ENCODE measurements at regions not wholly inside any gene's neighbourhood (a gene's known extent, or its start where the extent isn't known, plus 50 kb on each side); places are given as distances from the start of the nearest gene placed in this dataset.

GRCh38 chr19:30117636-30118145 lies 175.7 kb downstream of the URI1 start:
- no peak for DNase-seq (ENCODE audit: low read depth)
- H3K27me3 ChIP-seq (replicated peaks; ENCODE audit: control insufficient read depth, insufficient read depth, low read length), result peaks cover 13% of the 10 kb centered on the region
- no peaks in the 10 kb centered on the region for H3K9me3 ChIP-seq (ENCODE audit: control insufficient read depth, low read length)
- no peaks in the 10 kb centered on the region for H3K36me3 ChIP-seq (ENCODE audit: control insufficient read depth, insufficient read depth, low read length, severe bottlenecking)
- H3K4me3 ChIP-seq (ENCODE audit: low read length), result no peak overlapping the region
- no peaks in the 10 kb centered on the region for H3K4me1 ChIP-seq (ENCODE audit: control insufficient read depth, insufficient read depth, low read length)
- no peak overlapping the region for H3K9ac ChIP-seq (ENCODE audit: low read length)

- Histone ChIP-seq H3K9me3 (ENCODE audit: control insufficient read depth, low read length) (no peaks in the 10 kb centered on the region), H3K36me3 (ENCODE audit: control insufficient read depth, insufficient read depth, low read length, severe bottlenecking) (no peaks in the 10 kb centered on the region), H3K4me3 (ENCODE audit: low read length) (no peak overlapping the region), H3K4me1 (ENCODE audit: control insufficient read depth, insufficient read depth, low read length) (no peaks in the 10 kb centered on the region), H3K9ac (ENCODE audit: low read length) (no peak overlapping the region), H3K27me3 (replicated peaks; ENCODE audit: control insufficient read depth, insufficient read depth, low read length) (peaks cover 12% of the 10 kb centered on the region)
- DNase-seq (ENCODE audit: low read depth), result no peak
Observed at GRCh38 chr19:30118221-30118620, 176.2 kb downstream of the URI1 start.

- Histone ChIP-seq H3K27me3 (replicated peaks; ENCODE audit: control insufficient read depth, insufficient read depth, low read length) (peaks cover 9% of the 10 kb centered on the region), H3K36me3 (ENCODE audit: control insufficient read depth, insufficient read depth, low read length, severe bottlenecking) (no peaks in the 10 kb centered on the region), H3K4me1 (ENCODE audit: control insufficient read depth, insufficient read depth, low read length) (no peaks in the 10 kb centered on the region), H3K9ac (ENCODE audit: low read length) (no peak overlapping the region), H3K4me3 (ENCODE audit: low read length) (no peak overlapping the region), H3K9me3 (ENCODE audit: control insufficient read depth, low read length) (no peaks in the 10 kb centered on the region)
- no peak for DNase-seq (ENCODE audit: low read depth)
Observed at GRCh38 chr19:30118760-30119159, 176.7 kb downstream of the URI1 start.

- Histone ChIP-seq H3K9me3 (ENCODE audit: control insufficient read depth, low read length) (no peaks in the 10 kb centered on the region), H3K4me3 (ENCODE audit: low read length) (no peak overlapping the region), H3K27me3 (replicated peaks; ENCODE audit: control insufficient read depth, insufficient read depth, low read length) (peaks cover 9% of the 10 kb centered on the region), H3K4me1 (ENCODE audit: control insufficient read depth, insufficient read depth, low read length) (no peaks in the 10 kb centered on the region), H3K9ac (ENCODE audit: low read length) (no peak overlapping the region), H3K36me3 (ENCODE audit: control insufficient read depth, insufficient read depth, low read length, severe bottlenecking) (no peaks in the 10 kb centered on the region)
- DNase-seq (ENCODE audit: low read depth), result no peak
Observed at GRCh38 chr19:30119180-30119908, 177.3 kb downstream of the URI1 start.

GRCh38 chr19:30120860-30121484 lies 178.9 kb downstream of the URI1 start:
- Histone ChIP-seq H3K9me3 (ENCODE audit: control insufficient read depth, low read length) (no peaks in the 10 kb centered on the region), H3K4me1 (ENCODE audit: control insufficient read depth, insufficient read depth, low read length) (no peaks in the 10 kb centered on the region), H3K27me3 (replicated peaks; ENCODE audit: control insufficient read depth, insufficient read depth, low read length) (peaks cover 5% of the 10 kb centered on the region), H3K36me3 (ENCODE audit: control insufficient read depth, insufficient read depth, low read length, severe bottlenecking) (no peaks in the 10 kb centered on the region), H3K4me3 (ENCODE audit: low read length) (no peak overlapping the region), H3K9ac (ENCODE audit: low read length) (no peak overlapping the region)
- DNase-seq (ENCODE audit: low read depth), result no peak

GRCh38 chr19:30122431-30122830 lies 180.4 kb downstream of the URI1 start:
- no peak overlapping the region for H3K9ac ChIP-seq (ENCODE audit: low read length)
- peaks cover 5% of the 10 kb centered on the region for H3K27me3 ChIP-seq (replicated peaks; ENCODE audit: control insufficient read depth, insufficient read depth, low read length)
- no peak overlapping the region for H3K4me3 ChIP-seq (ENCODE audit: low read length)
- DNase-seq (ENCODE audit: low read depth), result no peak
- no peaks in the 10 kb centered on the region for H3K4me1 ChIP-seq (ENCODE audit: control insufficient read depth, insufficient read depth, low read length)
- H3K9me3 ChIP-seq (ENCODE audit: control insufficient read depth, low read length), result no peaks in the 10 kb centered on the region
- H3K36me3 ChIP-seq (ENCODE audit: control insufficient read depth, insufficient read depth, low read length, severe bottlenecking), result no peaks in the 10 kb centered on the region

- Histone ChIP-seq H3K4me1 (ENCODE audit: control insufficient read depth, insufficient read depth, low read length) (no peaks in the 10 kb centered on the region), H3K4me3 (ENCODE audit: low read length) (no peak overlapping the region), H3K27me3 (replicated peaks; ENCODE audit: control insufficient read depth, insufficient read depth, low read length) (peaks cover 5% of the 10 kb centered on the region), H3K36me3 (ENCODE audit: control insufficient read depth, insufficient read depth, low read length, severe bottlenecking) (no peaks in the 10 kb centered on the region), H3K9ac (ENCODE audit: low read length) (no peak overlapping the region), H3K9me3 (ENCODE audit: control insufficient read depth, low read length) (no peaks in the 10 kb centered on the region)
- no peak for DNase-seq (ENCODE audit: low read depth)
Observed at GRCh38 chr19:30123119-30123518, 181.1 kb downstream of the URI1 start.

GRCh38 chr19:30123611-30124010 lies 181.6 kb downstream of the URI1 start:
- Histone ChIP-seq H3K27me3 (replicated peaks; ENCODE audit: control insufficient read depth, insufficient read depth, low read length) (peaks cover 5% of the 10 kb centered on the region), H3K4me3 (ENCODE audit: low read length) (no peak overlapping the region), H3K36me3 (ENCODE audit: control insufficient read depth, insufficient read depth, low read length, severe bottlenecking) (no peaks in the 10 kb centered on the region), H3K4me1 (ENCODE audit: control insufficient read depth, insufficient read depth, low read length) (no peaks in the 10 kb centered on the region), H3K9ac (ENCODE audit: low read length) (no peak overlapping the region), H3K9me3 (ENCODE audit: control insufficient read depth, low read length) (no peaks in the 10 kb centered on the region)
- no peak for DNase-seq (ENCODE audit: low read depth)

- H3K9me3 ChIP-seq (ENCODE audit: control insufficient read depth, low read length), result no peaks in the 10 kb centered on the region
- H3K36me3 ChIP-seq (ENCODE audit: control insufficient read depth, insufficient read depth, low read length, severe bottlenecking), result no peaks in the 10 kb centered on the region
- H3K9ac ChIP-seq (ENCODE audit: low read length), result no peak overlapping the region
- no peak overlapping the region for H3K4me3 ChIP-seq (ENCODE audit: low read length)
- peaks cover 3% of the 10 kb centered on the region for H3K27me3 ChIP-seq (replicated peaks; ENCODE audit: control insufficient read depth, insufficient read depth, low read length)
- H3K4me1 ChIP-seq (ENCODE audit: control insufficient read depth, insufficient read depth, low read length), result no peaks in the 10 kb centered on the region
- DNase-seq (ENCODE audit: low read depth), result no peak
Observed at GRCh38 chr19:30128211-30128610, 186.2 kb downstream of the URI1 start.

- H3K27me3 ChIP-seq (replicated peaks; ENCODE audit: control insufficient read depth, insufficient read depth, low read length), result peaks cover 10% of the 10 kb centered on the region
- no peak overlapping the region for H3K9ac ChIP-seq (ENCODE audit: low read length)
- no peaks in the 10 kb centered on the region for H3K36me3 ChIP-seq (ENCODE audit: control insufficient read depth, insufficient read depth, low read length, severe bottlenecking)
- H3K4me1 ChIP-seq (ENCODE audit: control insufficient read depth, insufficient read depth, low read length), result no peaks in the 10 kb centered on the region
- H3K4me3 ChIP-seq (ENCODE audit: low read length), result no peak overlapping the region
- DNase-seq (ENCODE audit: low read depth), result no peak
- no peaks in the 10 kb centered on the region for H3K9me3 ChIP-seq (ENCODE audit: control insufficient read depth, low read length)
Observed at GRCh38 chr19:30130356-30131122, 188.5 kb downstream of the URI1 start.

- Histone ChIP-seq H3K27me3 (replicated peaks; ENCODE audit: control insufficient read depth, insufficient read depth, low read length) (peaks cover 10% of the 10 kb centered on the region), H3K36me3 (ENCODE audit: control insufficient read depth, insufficient read depth, low read length, severe bottlenecking) (no peaks in the 10 kb centered on the region), H3K4me1 (ENCODE audit: control insufficient read depth, insufficient read depth, low read length) (no peaks in the 10 kb centered on the region), H3K9ac (ENCODE audit: low read length) (no peak overlapping the region), H3K9me3 (ENCODE audit: control insufficient read depth, low read length) (no peaks in the 10 kb centered on the region), H3K4me3 (ENCODE audit: low read length) (no peak overlapping the region)
- DNase-seq (ENCODE audit: low read depth), result no peak
Observed at GRCh38 chr19:30131246-30131645, 189.2 kb downstream of the URI1 start.

All from adipocyte (in vitro differentiated cells).